GM18907 (cell line): ENCODE measurements at regions not wholly inside any gene's neighbourhood (a gene's known extent, or its start where the extent isn't known, plus 50 kb on each side); places are given as distances from the start of the nearest gene placed in this dataset.
"Not testable (repeated sequence)": the region's sequence is repeated elsewhere in the genome, so short reads cannot be mapped to it uniquely, and the experiment has no call there.

Experiments
- ATAC-seq: cut with Tn5 transposase; IDR thresholded peaks from one replicate; pipeline ENCODE4 v1.9.1; 2021; ENCODE audit warnings: mild to moderate bottlenecking, moderate library complexity; ENCODE audit not compliant: unreplicated experiment

DNA sequence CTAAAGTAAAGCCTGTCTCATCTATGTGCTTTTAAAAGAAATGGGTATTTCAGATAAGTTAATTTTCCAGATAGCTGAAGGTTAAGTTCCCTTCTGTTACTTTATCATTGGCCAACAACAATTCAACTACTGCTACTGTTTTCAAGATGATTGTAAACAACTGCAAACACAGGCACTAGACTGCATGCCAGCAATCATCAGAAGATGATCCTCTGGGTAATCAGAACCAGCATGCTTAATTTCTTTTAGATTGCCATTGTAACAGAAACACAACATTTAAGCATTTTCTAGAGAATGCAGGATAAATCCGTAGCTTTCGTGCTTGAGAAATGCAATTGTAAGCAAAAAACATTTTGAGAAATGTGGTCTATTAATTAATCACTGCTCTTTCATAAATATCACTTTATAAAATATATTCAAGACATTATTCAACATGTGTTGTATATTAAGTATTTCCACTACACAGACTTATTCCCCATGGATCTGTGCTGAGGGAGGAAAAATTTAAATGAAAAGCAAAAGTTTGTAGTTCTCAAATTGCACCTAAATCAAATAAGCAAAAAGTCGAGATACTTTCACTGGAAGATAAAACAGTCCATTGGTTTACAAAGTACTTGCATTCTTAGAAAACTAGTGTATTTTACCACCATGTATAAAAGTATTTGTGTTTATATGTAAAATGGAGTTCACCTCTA lies 133.7 kb downstream of the ATL2 start:
- ATAC-seq, result no peak

DNA sequence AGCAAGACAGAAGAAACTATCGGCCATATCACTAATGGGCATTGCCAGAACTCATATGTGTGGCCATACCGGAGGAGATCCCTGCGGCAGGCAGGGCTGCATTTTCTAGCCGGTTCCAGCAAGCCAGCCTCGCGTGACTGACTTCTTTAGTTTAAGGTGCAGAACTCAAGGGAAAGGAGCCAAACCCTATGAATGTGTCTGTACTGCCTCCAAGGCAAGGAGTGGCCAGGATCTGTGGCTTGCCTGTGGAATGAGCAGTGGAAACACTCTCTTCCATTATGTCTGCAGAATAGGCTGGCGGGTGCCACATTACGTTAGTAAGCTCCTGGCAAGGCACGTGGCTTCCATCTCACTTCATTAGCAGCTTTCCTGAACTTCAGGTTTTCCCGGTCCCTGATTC lies 137.6 kb downstream of the ATL2 start:
- no peak for ATAC-seq

DNA sequence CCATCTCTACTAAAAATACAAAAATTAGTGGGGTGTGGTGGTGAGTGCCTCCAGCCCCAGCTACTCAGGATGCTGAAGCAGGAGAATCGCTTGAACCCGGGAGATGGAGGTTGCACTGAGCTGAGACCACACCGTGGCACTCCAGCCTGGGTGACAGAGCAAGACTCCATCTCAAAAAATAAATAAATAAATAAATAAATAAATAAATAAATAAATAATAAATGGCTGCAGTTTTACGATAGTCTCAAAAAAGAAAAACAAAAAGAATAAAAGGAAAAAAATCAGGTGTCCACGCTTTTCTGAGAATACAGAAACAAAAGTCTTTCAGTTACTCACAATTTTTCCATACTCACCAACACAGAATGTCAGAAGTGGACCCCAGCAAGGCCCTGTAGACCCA lies 138.4 kb downstream of the ATL2 start:
- not testable (repeated sequence) for ATAC-seq

DNA sequence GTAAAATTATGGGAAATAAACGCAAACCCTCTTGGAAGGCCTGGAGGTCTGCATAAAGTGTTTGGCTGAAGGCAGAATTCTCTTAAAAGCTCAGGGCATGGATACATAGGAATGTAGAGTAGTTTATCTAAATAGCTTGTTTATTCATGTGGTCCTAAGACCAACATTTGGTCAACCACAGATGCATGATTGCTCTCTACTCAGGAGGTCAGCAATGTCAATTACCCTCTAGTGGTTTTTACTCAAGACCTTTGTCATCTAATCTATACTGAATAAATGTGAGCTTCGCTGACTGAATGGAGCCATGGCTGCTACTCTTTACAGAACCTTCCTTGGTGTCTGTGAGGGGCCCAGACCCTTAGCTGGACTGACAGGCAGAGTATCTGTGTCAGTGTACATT lies 139.8 kb downstream of the ATL2 start:
- no peak for ATAC-seq

DNA sequence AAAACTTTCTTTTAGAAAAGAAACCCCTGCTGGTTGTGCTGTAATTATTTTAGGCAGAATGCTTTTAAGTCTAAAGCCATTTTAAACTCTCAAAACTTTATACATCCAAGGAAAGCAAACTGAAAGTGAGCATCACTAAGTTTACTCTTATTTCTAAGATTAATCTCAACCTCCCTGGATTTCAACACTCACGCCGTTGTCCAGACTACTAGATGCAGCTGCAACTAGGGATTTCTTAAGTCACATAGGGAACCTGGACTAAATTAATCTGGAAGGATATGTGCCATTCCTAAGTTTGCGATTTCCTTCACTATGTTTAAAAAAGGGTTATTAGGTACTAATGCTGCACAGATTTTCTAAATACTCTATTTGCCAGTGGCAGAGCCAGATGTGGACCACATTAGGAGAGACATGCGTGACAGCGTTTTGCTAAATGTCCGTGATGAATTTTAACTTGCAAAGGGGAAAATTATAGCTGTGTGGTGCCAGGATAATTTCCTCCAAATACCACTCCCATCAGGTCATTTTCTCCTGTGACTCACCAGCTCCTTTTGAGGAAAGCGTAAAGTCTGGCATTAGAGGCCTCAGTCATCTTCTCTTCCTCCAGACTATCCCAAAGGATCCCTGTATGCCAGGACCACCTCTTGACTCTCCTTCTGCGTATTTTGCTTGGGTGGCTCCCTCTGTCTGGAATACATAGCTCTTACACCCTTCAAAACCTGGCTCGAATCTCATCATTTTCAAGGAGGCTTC lies 143.7 kb downstream of the ATL2 start:
- ATAC-seq, result no peak

DNA sequence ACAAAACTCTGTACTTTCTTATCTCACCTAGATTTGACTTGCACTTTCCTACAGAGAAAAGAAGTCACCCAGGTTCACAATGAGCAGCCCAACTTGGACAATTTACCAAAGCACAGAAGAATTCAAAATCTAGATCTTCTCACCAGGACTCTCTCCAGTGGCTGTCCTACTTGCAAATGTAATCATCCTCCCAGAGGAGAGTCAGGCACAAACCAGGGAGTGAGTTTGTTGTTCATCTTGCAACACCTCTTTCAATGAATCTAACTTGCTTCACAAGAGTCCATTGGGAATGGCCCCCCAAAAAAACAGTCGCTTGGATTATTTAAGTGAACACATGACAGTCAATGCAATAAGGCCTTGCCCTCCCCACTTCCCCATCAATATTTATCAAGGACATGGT lies 144.6 kb downstream of the ATL2 start:
- ATAC-seq, result no peak

DNA sequence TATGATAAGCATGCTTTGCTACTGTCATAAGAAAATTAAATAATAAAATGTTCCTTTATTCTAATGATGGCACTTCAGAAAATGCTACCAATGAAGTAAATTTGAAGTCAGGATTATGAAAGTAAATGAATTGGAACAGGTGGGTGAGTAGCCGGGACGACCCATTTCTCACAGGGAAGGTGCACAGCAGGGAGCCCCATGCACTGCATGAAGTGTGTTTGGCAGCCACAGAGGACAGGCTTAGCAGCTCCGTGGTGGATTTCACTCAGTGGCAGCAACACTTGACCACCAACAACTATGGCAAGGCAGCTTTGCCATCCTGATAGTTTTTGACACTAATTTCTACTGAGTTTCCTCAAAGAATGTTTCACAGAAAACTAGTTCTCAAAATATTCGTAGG lies 146.3 kb downstream of the ATL2 start:
- no peak for ATAC-seq

DNA sequence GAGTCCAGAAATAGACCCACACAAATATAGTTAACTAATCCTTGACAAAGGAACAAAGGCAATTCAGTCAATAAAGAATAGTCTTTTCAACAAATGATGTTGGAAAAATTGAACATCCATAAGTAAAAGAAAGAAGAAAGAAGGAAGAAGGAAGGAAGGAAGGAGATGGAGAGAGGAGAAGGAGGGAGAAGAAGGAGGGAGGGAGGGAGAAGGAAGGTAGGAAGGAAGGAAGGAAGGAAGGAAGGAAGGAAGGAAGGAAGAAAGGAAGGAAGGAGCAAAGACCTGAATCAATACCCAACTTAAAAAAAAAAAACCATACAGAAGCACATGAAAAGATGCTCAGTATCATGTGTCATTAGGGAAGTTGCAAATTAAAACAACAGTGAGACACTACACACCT lies 148.3 kb downstream of the ATL2 start:
- ATAC-seq, result no peak

DNA sequence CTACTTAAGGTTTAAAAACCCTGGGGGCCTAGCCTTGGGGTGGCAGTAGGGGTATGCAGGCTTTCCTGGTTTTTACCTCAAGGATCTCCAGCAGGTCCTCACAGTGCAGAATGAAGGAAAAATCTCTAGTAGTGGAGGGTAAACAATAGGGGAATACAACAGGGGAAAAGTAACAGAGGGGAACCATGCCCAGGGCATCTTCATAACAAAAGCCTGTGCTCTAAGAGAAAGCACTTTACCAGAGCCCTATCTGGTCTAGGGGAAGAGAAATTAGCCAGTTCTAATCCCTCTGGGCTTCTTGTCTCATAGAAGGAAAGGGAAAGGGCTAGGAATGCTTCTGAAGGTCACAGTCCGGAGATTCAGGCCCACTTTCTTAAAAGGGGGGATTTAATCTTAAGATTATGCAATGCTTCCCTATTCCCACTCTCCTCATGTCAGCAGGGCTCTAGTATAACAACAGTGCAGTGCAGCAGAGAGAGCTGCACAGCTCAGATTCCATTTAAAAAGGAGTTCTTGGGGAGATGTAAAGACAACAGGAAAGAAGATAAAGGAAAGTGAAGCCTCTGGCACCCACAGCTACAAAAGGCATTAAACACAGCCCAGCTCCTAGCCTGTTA lies 149.0 kb upstream of the CYP1B1 start:
- ATAC-seq, result no peak

DNA sequence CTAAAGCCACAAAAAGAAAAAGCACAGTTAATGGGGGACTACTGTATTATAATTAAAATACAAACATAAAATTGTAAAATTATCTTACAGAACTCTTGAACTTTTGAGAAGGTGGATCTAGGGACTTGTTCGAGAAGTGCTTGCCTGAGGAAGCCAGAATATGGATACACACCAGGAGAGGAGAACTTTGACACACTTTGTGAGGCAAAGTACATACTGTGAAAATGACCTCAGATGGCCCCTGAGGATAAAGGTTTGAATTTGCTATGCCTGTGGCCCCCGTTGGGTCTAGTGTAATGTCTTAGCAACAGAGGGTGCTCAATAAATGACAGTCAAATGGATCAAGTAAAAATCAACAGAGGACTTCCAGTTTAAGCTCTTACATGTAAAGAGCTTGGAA lies 148.2 kb upstream of the CYP1B1 start:
- no peak for ATAC-seq

DNA sequence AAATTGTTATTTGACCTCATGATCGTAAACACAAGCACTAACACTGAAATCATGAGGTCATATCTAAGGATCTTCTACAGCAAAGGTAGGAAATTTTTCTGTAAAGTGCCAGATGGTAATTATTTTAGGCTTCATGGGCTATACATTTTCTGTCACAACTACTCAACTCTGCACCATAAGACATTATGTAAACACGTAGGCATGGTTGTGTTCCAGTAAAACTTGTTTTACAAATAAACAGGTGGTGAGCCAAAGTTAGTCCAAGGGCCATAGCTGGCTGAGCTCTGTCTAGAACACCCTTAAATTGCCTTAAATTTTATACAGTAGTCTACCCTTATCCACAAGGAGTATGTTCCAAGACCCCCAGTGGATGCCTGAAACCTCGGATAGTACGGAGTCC lies 147.3 kb upstream of the CYP1B1 start:
- no peak for ATAC-seq

DNA sequence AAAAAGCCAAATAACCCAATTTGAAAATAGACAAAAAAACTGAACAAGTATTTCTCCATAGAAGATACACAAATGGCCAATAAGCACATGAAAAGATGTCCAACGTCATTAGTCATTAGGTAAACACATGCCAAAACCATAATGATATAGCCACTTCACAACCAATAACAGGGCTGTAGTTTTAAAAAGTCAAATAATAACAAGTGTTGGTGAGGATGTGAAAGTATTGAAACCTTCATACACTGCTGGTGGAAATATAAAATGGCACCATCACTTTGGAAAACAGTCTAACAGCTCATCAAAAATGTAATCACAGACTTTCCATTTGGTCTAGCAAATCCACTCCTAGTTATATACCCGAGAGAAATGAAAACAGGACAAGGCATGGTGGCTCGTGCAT lies 144.2 kb upstream of the CYP1B1 start:
- ATAC-seq, result no peak

DNA sequence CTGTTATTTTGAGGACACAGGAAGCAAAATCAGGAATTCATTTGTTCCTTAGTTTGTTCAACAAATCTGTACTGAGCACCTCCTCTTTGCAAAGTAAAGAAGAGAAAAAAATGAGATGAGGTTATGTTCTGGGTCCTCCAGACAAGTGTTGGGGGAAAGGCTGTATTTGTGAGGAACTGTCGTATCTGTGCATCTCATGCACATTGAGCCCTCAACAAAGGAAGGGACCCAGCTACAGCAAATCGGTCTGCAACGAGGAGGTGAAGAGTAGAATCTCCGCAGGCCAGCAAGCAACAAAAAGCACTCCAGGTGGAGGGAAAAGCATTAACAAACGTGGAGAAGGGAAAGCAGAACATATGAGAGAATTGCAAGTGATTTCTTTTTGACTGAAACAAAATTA lies 143.0 kb upstream of the CYP1B1 start:
- ATAC-seq, result no peak

DNA sequence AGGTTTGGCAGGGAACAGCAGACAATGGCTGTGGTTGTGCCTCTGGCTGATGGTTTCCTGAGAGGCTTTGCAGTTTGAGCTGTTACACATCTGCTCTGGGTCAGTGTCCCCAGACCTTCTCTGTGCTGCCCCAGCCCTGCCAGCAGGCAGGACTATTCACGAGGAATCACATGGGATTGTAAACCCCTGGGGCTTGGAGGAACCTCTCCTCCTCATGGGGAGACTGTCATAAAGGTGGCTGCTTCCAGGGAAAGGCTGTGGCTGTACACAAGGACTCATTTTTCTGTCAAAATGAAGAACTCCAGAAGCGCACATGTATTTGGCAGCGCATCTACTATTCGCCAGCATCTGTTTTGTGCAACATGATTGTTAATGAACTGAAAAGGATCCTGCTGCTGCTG lies 142.6 kb upstream of the CYP1B1 start:
- ATAC-seq, result no peak

DNA sequence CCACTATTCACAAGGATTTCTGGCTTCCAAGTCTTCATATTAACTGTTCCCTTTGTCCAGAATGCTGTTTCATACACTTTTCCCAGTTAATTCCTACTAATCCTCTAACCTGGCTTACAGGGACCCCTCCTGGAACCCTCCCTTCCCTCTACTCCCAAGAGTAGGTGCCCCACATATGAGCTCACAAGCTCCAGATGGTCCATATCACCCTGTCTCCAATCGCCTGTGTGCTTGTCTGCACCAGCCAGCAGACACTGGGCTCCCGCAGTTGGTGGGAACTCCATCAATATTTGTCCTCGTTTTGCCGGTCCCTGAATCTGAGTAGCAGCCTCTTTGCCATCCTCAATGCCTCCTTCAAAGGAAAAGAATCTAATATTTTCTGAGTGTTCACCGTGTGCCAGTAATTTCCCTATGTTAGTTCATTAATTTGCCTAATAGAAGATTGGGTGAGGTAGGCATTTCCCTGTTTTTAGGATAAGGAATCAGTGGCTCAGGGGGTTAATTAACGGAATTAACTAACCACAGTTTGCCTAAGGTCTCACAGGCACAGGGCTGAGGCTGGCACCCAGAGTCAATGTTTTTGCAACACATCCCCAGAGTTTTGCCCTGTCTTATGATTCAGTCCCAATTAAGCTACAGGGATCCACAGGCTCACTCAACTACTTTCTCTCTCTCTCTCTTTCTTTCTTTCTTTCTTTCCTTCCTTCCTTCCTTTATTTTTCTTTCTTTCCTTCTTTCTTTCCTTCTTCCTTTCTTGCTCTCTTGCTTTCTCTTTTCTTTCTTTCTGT lies 141.6 kb upstream of the CYP1B1 start:
- ATAC-seq, result no peak

DNA sequence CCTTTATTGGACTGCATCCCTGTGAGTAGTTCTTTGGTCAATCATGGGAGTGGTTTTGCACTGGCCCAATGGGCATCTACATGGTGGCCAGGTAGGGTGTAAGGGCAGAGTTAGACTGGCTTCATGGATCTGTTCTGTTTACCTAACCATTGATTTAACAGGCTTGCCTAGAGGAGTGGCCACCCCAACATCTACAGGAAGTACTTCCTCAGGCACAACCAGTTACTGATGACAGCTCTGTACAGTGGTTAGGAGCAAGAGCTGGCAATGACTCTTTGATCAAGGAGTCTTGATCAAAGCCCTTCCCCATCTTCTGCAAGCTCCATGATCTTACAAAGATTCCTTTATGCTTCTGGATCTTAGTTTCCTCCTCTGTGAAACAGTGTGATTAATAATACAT lies 140.9 kb upstream of the CYP1B1 start:
- ATAC-seq, result no peak

DNA sequence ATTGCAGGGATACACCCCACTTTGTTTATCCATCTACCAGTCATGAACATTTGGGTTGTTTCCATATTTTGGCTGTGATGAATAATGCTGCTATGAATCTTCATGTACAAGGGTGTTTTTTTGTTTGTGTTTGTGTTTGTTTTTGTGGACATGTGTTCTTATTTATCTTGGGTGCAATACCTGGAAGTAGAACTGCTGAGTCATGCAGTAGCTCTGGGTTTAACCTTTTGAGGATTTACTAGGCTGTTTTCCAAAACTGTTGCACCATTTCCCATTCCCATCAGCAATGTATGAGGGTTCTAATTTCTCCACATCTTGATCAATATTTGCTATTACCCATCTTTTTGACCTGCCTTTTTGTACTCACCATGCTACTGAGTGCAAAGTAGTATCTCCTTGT lies 140.0 kb upstream of the CYP1B1 start:
- no peak for ATAC-seq

DNA sequence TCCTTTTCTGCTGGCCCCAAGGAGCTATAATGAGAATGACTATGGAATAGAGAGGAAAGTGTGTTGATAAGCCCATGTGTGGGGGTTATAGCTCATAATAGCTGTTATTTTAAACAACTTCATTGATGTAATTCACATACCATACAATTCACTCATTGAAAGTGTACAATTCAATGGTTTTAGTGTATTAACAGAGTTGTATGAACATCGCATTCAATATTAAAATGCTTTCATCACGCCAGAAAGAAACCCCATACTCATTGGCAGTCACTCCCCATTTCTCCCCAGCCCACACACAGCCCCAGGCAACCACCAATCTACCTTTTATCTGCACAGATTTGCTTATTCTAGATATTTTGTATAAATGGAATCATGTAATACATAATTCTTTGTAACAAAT lies 139.6 kb upstream of the CYP1B1 start:
- no peak for ATAC-seq

DNA sequence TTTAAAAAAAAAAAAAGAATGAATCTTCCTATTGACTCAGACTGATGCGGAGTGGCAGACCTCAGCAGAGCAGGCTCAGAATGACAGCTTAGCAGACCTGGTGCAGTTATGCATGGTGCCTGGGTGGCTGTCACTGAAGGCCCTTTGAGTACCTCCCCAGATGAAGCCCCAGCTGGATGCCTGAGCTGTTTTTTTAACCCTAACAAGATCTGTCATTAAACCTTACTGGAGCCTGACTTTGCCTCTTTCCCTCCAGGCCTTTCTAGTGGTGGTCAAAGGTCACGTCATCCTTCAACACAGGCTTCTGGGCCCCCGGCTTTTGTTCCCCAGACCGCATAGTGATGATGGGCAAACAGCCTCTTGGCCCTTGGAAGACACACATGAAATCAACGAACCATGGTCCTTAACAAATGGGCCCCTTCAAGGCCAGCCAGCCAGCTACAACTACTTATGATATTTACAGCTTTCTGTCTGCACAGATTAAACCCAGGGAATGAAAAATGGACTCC lies 138.3 kb upstream of the CYP1B1 start:
- ATAC-seq, result no peak

DNA sequence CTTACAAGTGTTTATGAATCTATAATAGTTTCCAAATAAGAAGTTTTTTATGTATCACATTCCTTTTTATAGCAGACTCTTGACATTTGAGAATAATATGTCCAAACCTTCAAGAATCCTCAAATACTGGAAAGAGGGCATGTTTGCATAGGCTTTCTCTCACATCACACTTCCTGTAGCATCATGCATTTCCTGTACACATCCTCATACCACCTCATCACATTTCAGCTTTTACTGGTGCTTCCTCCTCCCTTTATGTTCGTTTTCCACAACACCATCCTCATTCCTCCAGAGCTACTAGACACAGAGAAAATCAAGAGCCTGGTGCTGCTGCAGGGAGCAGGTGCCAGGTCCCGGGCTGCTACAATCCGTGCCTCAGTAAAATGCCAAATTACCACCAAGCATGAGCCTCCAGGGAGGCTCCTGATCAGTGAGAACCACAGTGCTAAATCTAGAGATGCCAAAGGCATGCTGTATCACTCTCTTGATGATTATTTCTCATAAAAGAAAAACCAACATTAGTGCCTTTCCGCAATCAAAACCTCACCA lies 137.7 kb upstream of the CYP1B1 start:
- no peak for ATAC-seq

DNA sequence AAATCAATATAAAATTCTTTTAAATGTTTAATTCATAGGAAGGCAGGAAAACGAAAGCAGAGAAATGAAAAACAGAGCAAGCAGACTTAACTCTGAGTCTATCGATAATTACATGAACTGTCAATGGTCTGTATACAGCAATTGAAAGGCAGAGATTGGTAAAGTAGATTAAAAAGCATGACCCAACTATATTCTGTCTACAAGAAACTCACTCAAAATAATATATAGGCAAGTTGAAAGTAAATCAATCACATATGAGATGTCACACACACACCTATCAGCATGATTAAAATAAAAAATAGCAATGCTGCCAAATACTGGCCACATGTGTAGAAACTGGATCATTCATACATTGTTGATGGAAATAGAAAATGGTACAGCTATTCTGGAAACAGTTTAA lies 136.4 kb upstream of the CYP1B1 start:
- ATAC-seq, result no peak
